Activated T-cell treated with anti-CD3 and anti-CD28 coated beads, Interleukin-2, amount 50 U/mL, for 72 hours (primary cell): ENCODE measurements at regions not wholly inside any gene's neighbourhood (a gene's known extent, or its start where the extent isn't known, plus 50 kb on each side); places are given as distances from the start of the nearest gene placed in this dataset.

Source experiments
- ATAC-seq, 2 donors: fragments of 150-1000 bp; cut with Tn5 transposase; replicated peaks in 1 of 2; 2 replicates each; pipeline ENCODE4 v1.10.0; 2021; ENCODE audit warnings: moderate library complexity in 2 of 2, mild to moderate bottlenecking in 1 of 2
- DNase-seq, 2 donors: peaks; one replicate each; pipeline ENCODE4 v3.0.0; 2021 to 2022; ENCODE audit warnings: mixed read lengths in 1 of 2
- H3K27ac Mint-ChIP-seq: one replicate; pipeline ENCODE4 v1.8.0; 2022; ENCODE audit warnings: mild to moderate bottlenecking, moderate library complexity, mixed read lengths
- H3K27me3 Mint-ChIP-seq: one replicate; pipeline ENCODE4 v1.8.0; 2022; ENCODE audit warnings: low read depth, mixed read lengths
- H3K36me3 Mint-ChIP-seq, 2 donors: one replicate each; pipeline ENCODE4 v1.8.0; 2022; ENCODE audit warnings: mixed read lengths in 2 of 2, mild to moderate bottlenecking in 1 of 2; ENCODE audit not compliant: insufficient read depth in 2 of 2
- H3K4me1 Mint-ChIP-seq: one replicate; pipeline ENCODE4 v1.8.0; 2022; ENCODE audit warnings: low read depth, mixed read lengths
- H3K4me3 Mint-ChIP-seq, 2 donors: one replicate each; pipeline ENCODE4 v1.8.0; 2022; ENCODE audit warnings: mild to moderate bottlenecking in 2 of 2, mixed read lengths in 2 of 2, moderate library complexity in 2 of 2
- H3K9me3 Mint-ChIP-seq, 2 donors: one replicate each; pipeline ENCODE4 v1.8.0; 2022; ENCODE audit warnings: mixed read lengths in 2 of 2

DNA sequence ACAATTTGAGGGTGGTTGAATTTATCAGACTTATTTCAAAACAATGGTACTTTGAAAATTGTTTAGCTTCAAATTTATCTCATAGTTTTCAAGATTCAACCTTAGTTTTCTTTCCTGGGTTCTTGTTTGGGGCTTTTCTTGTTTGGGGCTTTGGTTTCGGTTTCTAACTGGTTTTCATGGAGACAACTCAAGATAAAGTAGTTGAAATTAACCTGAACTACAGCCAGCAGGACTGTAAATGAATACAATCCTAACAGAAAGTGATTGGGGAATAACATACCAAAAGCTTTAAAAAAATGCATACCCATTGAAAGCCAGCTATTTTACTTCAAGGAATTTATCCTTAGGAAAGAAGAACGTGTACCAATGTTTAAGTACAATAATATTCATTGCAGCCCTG lies 133.5 kb upstream of the SLC14A2 start:
- no peaks in the 10 kb centered on the region for H3K9me3 Mint-ChIP-seq
- no peak for DNase-seq
- peaks cover 16% of the 10 kb centered on the region for H3K27me3 Mint-ChIP-seq
- H3K4me3 Mint-ChIP-seq, result no peak overlapping the region
- H3K36me3 Mint-ChIP-seq, result no peaks in the 10 kb centered on the region
- no peak for ATAC-seq
- H3K4me1 Mint-ChIP-seq, result no peaks in the 10 kb centered on the region
- no peak overlapping the region for H3K27ac Mint-ChIP-seq

DNA sequence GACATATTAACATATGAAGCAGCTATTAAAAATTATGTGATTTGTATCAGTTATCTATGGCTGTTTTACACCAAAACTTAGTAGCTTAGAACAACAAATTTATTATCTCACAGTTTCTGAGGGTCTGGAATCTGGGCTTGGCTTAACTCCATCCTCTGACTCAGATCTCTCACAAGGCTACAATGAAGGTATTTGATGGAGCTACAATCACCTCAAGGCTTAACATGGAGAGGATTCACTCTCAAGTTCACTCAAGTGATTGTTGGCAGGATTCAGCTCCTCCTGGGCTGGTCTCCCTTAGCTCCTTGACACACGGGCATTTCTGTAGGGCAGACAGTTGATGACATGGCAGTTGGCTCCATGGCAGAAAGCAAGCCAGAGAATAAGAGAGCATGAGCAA lies 133.0 kb upstream of the SLC14A2 start:
- Mint-ChIP-seq H3K4me3 (no peak overlapping the region), H3K4me1 (no peaks in the 10 kb centered on the region), H3K27ac (no peak overlapping the region), H3K36me3 (no peaks in the 10 kb centered on the region), H3K9me3 (no peaks in the 10 kb centered on the region), H3K27me3 (peaks cover 16% of the 10 kb centered on the region)
- DNase-seq, result no peak
- no peak for ATAC-seq

DNA sequence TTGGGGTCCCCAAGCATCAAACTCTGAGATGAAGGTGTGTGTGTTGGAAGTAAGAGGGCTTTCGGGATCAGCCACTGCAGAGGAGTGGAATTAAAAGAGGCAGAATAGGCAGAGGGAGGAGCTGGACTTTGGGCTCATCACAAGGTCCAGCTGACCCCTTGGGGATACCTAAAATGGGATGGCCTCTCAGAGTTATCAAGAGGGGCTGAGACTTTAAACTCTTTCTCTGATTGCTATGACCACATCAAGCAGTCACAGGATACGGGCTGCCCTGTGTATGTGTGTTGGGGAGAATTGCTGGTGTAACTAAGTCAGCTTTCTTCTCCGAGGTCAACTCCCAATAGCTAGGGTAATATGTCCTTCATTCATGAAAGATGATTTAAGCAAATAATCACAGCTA lies 127.7 kb upstream of the SLC14A2 start:
- no peak for ATAC-seq

DNA sequence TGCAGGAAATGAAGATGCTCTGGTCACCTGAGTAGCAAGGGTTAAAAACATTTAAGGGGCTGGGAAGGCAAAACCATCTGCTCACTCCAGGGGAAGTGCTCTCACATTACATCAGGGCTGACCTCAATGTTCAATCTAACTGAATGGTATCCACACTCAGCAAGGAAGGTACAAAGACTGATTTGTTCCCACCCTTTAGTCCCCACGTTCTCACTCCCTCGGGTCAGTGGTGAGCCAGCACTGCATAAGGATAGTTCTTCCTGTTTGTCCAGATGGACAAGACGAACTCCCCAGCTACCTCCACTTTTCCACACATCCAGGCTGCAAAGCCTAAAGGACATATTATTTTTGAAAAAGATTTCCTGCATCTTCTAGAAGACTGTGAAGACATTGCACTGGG lies 126.6 kb upstream of the SLC14A2 start:
- H3K9me3 Mint-ChIP-seq, result no peaks in the 10 kb centered on the region
- no peak overlapping the region for H3K4me3 Mint-ChIP-seq
- no peak for DNase-seq
- no peaks in the 10 kb centered on the region for H3K36me3 Mint-ChIP-seq
- H3K27me3 Mint-ChIP-seq, result peaks cover 10% of the 10 kb centered on the region
- no peaks in the 10 kb centered on the region for H3K4me1 Mint-ChIP-seq
- no peak overlapping the region for H3K27ac Mint-ChIP-seq
- no peak for ATAC-seq

More for the DNA sequence above, 127.7 kb upstream of the SLC14A2 start:
- Mint-ChIP-seq H3K27me3 (peaks cover 10% of the 10 kb centered on the region), H3K36me3 (no peaks in the 10 kb centered on the region), H3K4me1 (no peaks in the 10 kb centered on the region), H3K9me3 (no peaks in the 10 kb centered on the region), H3K27ac (no peak overlapping the region), H3K4me3 (no peak overlapping the region)
- DNase-seq, result no peak

DNA sequence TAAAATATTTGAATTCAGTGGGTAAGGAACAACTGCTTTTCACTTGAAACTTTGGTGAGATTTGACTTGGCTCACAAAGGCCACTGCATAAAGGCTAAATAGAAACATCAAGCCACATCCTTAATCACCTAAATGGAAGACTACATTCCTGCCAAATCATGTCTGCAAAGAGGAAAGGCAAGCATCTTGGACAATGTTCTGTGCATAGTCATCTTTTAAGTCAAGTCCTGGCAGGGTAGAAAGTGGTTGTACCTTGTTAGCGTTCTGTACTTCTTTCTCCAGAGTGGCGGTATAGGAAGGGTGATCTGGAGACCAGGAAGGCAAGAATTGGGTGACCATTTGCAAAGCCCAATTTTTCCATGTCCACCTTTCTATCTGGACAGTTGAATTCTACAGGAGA lies 121.4 kb upstream of the SLC14A2 start:
- H3K27me3 Mint-ChIP-seq, result peaks cover 5% of the 10 kb centered on the region
- H3K4me3 Mint-ChIP-seq, result no peak overlapping the region
- H3K9me3 Mint-ChIP-seq, result no peaks in the 10 kb centered on the region

DNA sequence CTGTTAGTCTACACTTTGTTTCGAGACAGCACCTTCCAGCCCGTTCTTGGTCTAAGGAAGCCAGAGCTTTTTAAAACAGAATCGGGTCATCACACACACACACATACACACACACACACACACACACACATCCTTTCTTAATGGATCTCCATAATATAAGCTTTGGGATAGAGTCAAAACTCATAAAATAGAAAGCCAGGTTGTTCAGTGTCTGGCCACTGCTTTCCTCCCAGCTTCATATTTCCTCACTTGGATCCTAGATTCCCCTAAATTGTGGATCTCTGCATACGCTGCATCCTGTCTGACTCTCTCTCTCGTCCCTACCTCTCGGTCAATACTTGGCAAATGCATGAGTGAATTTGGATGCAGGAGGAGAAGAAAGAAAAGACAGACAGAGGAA lies 120.5 kb upstream of the SLC14A2 start:
- H3K4me3 Mint-ChIP-seq, result no peak overlapping the region
- H3K9me3 Mint-ChIP-seq, result no peaks in the 10 kb centered on the region
- ATAC-seq (no peak), DNase-seq (no peak)
- H3K27ac Mint-ChIP-seq, result no peak overlapping the region
- peaks cover 5% of the 10 kb centered on the region for H3K27me3 Mint-ChIP-seq
- H3K4me1 Mint-ChIP-seq, result no peaks in the 10 kb centered on the region
- H3K36me3 Mint-ChIP-seq, result no peaks in the 10 kb centered on the region

More for the DNA sequence above, 121.4 kb upstream of the SLC14A2 start:
- no peak overlapping the region for H3K27ac Mint-ChIP-seq
- no peaks in the 10 kb centered on the region for H3K4me1 Mint-ChIP-seq
- H3K36me3 Mint-ChIP-seq, result no peaks in the 10 kb centered on the region
- DNase-seq (no peak), ATAC-seq (no peak)

DNA sequence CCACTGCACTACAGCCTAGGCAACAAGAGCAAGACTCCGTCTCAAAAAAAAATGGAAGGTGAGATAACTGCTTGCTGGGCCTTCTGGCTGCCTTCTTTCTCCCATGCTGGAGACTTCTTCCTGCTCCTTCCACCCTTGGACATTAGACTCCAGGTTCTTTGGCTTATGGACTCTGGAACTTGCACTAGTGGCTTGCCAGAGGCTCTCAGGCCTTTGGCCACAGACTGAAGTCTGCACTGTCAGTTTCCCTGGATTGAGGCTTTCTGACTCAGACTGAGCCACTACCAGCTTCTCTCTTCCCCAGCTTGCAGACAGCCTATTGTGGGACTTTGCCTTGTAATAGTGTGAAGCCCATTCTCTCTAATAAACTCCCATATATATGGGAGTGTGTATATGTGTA lies 118.5 kb upstream of the SLC14A2 start:
- no peak for DNase-seq
- no peak for ATAC-seq
- no peak overlapping the region for H3K4me3 Mint-ChIP-seq
- H3K9me3 Mint-ChIP-seq, result no peaks in the 10 kb centered on the region
- H3K36me3 Mint-ChIP-seq, result no peaks in the 10 kb centered on the region
- no peak overlapping the region for H3K27ac Mint-ChIP-seq
- H3K4me1 Mint-ChIP-seq, result no peaks in the 10 kb centered on the region
- peaks cover 5% of the 10 kb centered on the region for H3K27me3 Mint-ChIP-seq

DNA sequence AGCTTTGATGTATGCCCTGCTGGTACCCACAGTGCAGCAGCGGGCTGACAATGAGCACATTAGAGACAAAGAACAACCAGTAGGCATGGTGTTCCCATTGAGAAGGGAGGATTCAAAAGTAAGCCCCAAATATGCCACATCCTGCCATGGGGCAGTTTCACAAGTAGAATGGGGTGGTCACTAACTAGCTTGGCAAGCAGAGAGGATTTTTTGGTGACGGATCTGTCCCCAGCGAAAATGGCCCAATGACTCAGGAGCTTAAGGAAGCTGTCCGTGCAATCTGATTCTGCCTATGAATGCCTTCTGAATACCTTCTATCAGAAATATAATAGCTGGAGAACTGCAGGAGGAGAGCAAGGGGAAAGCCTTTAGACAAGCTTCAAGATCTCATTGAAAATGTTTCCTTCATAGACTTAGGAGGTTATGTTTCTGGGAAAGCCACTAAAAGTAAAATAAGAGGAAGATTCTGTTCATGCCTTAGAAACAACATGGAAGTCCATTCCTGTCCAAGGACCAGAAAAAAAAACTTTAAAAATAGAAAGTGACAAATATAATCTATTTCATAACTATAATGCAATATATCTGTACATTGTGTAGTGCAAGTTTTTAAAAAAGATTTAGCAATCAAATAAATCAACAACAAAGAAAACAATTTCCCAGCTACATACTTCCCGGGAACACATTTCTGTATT lies 117.5 kb upstream of the SLC14A2 start:
- no peak for DNase-seq
- Mint-ChIP-seq H3K27ac (no peak overlapping the region), H3K4me3 (no peak overlapping the region), H3K4me1 (no peaks in the 10 kb centered on the region), H3K27me3 (peaks cover 5% of the 10 kb centered on the region), H3K36me3 (no peaks in the 10 kb centered on the region), H3K9me3 (no peaks in the 10 kb centered on the region)
- no peak for ATAC-seq

DNA sequence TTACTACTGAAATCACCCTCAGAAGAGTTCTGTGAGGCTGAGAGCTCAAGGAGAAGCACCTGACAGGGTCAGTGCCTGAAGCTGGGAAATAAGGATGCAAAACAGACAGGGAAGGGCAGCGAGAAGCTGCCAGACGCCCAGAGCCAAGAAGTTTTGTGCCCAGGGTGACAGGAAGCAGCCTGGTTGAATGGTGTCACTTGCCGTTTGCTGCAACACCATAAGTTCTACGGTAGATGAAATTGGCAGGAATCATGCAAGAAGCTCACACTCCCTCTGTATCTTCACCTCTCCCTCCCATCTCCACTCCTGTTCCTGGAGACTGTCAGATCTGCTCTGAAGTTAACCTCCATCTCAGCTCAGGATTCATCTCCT lies 117.0 kb upstream of the SLC14A2 start:
- Mint-ChIP-seq H3K9me3 (no peaks in the 10 kb centered on the region), H3K27ac (no peak overlapping the region), H3K36me3 (no peaks in the 10 kb centered on the region), H3K4me3 (no peak overlapping the region), H3K27me3 (peaks cover 5% of the 10 kb centered on the region), H3K4me1 (no peaks in the 10 kb centered on the region)
- ATAC-seq (no peak), DNase-seq (no peak)

DNA sequence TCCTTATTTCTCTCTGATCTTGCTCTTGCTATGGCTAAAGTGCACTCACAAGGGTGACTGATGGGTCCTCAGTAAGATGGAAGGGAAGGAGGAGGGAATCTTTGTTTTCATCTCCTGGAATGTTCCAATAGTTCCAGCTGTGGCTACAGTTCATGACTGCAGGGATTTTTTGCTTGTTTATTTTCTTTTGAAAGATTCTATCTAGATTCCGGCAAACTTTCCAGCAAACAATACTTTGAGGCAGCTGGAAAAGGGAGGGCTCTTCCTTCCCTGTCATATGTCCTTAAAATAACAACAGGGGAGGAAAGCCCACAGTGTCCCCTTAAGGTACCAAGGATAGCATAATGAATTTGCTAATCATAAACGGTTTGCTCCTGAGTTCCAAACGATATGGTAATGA lies 111.3 kb upstream of the SLC14A2 start:
- H3K27ac Mint-ChIP-seq, result no peak overlapping the region
- no peaks in the 10 kb centered on the region for H3K4me1 Mint-ChIP-seq
- ATAC-seq (no peak), DNase-seq (no peak)
- no peaks in the 10 kb centered on the region for H3K36me3 Mint-ChIP-seq
- no peaks in the 10 kb centered on the region for H3K27me3 Mint-ChIP-seq
- peaks cover 0 to 3% of the 10 kb centered on the region in 2 donors for H3K9me3 Mint-ChIP-seq
- H3K4me3 Mint-ChIP-seq, result no peak overlapping the region

DNA sequence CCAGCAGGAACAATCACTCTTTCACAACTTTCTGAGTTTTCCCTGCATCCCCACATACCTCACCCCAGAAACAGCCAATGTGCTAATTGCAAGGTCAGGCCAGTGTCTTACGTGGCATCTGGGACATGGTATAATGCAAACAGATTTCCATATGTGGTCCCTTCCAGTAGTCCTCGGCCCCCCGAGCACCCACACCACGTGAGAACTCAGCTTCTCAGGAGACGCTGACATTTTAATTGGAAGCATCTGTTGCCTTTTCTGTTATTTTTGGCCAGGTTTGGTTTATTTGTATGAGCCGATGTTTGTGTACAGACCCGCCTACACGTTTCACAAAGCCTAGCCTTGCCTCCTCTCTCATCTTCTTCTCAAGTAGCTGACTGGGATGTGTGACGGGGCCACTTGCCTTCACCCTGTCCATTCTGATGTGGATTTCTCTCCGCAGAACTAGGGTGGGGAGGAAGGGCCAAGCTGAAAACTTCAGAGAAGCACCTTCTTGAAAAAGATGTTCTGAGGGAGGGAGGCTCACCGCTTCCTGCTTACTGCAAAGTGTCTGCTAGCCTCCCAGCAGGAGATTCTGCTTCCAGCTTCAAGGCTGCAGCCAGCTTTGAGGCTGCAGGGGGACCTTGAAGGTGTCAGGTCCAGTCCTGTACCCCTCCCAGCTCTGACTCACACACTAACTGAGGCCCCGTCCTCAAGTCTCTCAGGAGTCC lies 109.6 kb upstream of the SLC14A2 start:
- Mint-ChIP-seq H3K4me3 (no peak overlapping the region), H3K9me3 (peaks cover 0 to 3% of the 10 kb centered on the region in 2 donors), H3K4me1 (no peaks in the 10 kb centered on the region), H3K27ac (no peak overlapping the region), H3K36me3 (no peaks in the 10 kb centered on the region), H3K27me3 (no peaks in the 10 kb centered on the region)
- ATAC-seq, result no peak
- DNase-seq, result no peak

DNA sequence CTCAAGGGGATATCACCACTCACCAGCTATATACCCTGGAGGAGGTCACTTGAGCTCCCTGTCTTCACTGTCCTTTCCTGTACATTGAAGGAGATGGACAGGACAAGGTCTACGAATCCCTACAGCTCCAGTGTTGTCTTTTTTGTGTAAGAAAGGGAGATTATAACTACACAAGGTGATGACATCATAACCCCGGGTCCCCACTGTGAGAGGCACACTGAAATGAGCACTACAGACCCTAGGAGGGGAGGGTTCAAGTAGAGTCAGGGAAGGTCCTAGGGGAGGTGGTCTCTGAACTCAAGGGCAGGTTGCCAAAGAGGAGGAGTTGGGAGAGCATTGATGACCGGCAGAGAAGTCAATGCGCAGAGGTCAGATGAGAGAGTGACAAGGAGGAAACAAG lies 108.3 kb upstream of the SLC14A2 start:
- Mint-ChIP-seq H3K9me3 (peaks cover 0 to 3% of the 10 kb centered on the region in 2 donors), H3K4me1 (no peaks in the 10 kb centered on the region), H3K4me3 (no peak overlapping the region), H3K27ac (no peak overlapping the region), H3K36me3 (no peaks in the 10 kb centered on the region), H3K27me3 (no peaks in the 10 kb centered on the region)
- DNase-seq (no peak), ATAC-seq (no peak)

DNA sequence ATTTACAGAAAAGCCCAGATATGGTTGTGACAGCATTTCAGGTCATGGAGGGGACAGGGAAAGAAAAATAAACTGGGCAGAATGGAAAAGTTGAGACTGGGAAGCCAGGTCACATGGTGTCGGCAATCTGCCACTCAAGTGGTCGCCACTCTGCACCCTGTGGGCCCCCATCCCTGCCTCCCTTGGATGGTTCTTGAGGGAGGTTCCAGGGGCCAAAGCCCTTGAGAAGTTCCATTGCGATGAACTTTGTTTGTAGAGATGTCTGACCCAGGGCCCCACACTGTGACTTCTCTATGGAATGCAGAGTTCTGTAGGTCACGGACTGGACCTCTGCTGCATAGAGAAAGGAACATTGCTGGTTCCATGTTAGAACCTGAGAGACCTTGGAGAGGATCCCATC lies 105.7 kb upstream of the SLC14A2 start:
- H3K9me3 Mint-ChIP-seq, result peaks cover 0 to 6% of the 10 kb centered on the region in 2 donors
- no peak overlapping the region for H3K27ac Mint-ChIP-seq
- H3K36me3 Mint-ChIP-seq, result peaks cover 0 to 3% of the 10 kb centered on the region in 2 donors
- H3K4me3 Mint-ChIP-seq, result no peak overlapping the region
- ATAC-seq (no peak), DNase-seq (no peak)
- no peaks in the 10 kb centered on the region for H3K4me1 Mint-ChIP-seq
- no peaks in the 10 kb centered on the region for H3K27me3 Mint-ChIP-seq

DNA sequence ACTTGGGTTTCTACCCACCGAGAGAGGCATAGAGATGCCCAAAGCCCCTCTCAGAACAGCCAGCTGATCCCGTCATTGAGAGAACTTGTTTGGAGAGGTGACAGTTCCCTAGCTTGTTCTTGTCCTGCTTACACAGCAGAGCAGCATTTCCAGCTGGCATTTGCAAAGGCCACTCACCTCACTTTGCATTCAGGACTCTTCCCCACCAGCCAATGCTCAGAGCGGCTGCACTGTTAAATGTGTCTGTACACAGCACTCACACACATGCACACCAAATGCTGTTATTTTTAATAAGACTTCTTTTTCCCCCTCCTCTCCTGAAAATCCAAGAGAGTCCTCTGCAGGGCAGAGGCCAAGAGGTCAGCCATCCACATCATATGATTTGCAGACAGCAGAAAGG lies 104.6 kb upstream of the SLC14A2 start:
- peaks cover 0 to 3% of the 10 kb centered on the region in 2 donors for H3K36me3 Mint-ChIP-seq
- no peaks in the 10 kb centered on the region for H3K27me3 Mint-ChIP-seq
- no peaks in the 10 kb centered on the region for H3K4me1 Mint-ChIP-seq
- peaks cover 0 to 11% of the 10 kb centered on the region in 2 donors for H3K9me3 Mint-ChIP-seq
- DNase-seq, result no peak
- H3K27ac Mint-ChIP-seq, result no peak overlapping the region
- no peak for ATAC-seq
- H3K4me3 Mint-ChIP-seq, result no peak overlapping the region
